GM12878 (cell line): ENCODE measurements at regions not wholly inside any gene's neighbourhood (a gene's known extent, or its start where the extent isn't known, plus 50 kb on each side); places are given as distances from the start of the nearest gene placed in this dataset.

Experiments
- ATAC-seq: fragments of 200-7000 bp; cut with Tn5 transposase; 3 replicates; pipeline ENCODE4 v1.9.1; 2020; ENCODE audit warnings: mild to moderate bottlenecking, moderate library complexity
- BruUV-seq: library from RNA; stranded (reverse); fragments of 400-500 nt; replicated peaks from 2 replicates; lab custom pipeline; 2021; lab: Mats Ljungman, UMichigan
- CTCF ChIA-PET: fragments of 300-600 bp; sonication (Branson Sonifier 250); formaldehyde crosslinking; extraction: SDS; loops from one replicate; lab custom pipeline; 2021; ENCODE audit warnings: inconsistent platforms; lab: Yijun Ruan, JAX
- POLR2A ChIA-PET: fragments of 350-600 bp; formaldehyde crosslinking; extraction: SDS; loops from one replicate; lab custom pipeline; 2021; ENCODE audit warnings: inconsistent platforms; lab: Charles Lee
- RAD21 ChIA-PET: fragments of 300-600 bp; sonication (Branson Sonifier 250); formaldehyde crosslinking; loops from one replicate; lab custom pipeline; 2023; ENCODE audit warnings: antibody characterized with exemption; ENCODE audit not compliant: unreplicated experiment; lab: Charles Lee
- SMC1A ChIA-PET: fragments of 300-600 bp; sonication (Branson Sonifier 250); formaldehyde crosslinking; loops from one replicate; lab custom pipeline; 2023; ENCODE audit not compliant: unreplicated experiment, uncharacterized antibody; lab: Charles Lee
- DNase-seq: peaks from one replicate; pipeline ENCODE4 v3.0.0-alpha.2; 2011; ENCODE audit warnings: low read depth, low spot score
- FAIRE-seq: peaks from 3 replicates; lab custom pipeline; 2011; peaks lifted over from hg19 to GRCh38; lab: Jason Lieb, UNC
- H2AFZ ChIP-seq: 2 replicates; pipeline ENCODE4 v1.6.0; 2011; ENCODE audit warnings: low read depth, low read length, control low read depth; ENCODE audit not compliant: control insufficient read depth
- H3K27ac ChIP-seq: 2 replicates; pipeline ENCODE4 v1.5.1; 2011; ENCODE audit warnings: control low read depth; ENCODE audit not compliant: control insufficient read depth, insufficient read depth
- H3K27me3 ChIP-seq, 2 experiments: replicated peaks in 1 of 2; 2 replicates each; pipeline versions ENCODE4 v1.6.0 to v1.6.1; 2011; ENCODE audit warnings: low read length in 1 of 2; ENCODE audit not compliant: control insufficient read depth in 2 of 2, insufficient read depth in 2 of 2
- H3K36me3 ChIP-seq, 2 experiments: 2 replicates each; pipeline ENCODE4 v1.5.1; 2011; ENCODE audit warnings: low read length in 1 of 2; ENCODE audit not compliant: control insufficient read depth in 2 of 2, insufficient read depth in 2 of 2
- H3K4me1 ChIP-seq: 2 replicates; pipeline ENCODE4 v1.6.1; 2011; ENCODE audit warnings: mild to moderate bottlenecking, low read length, moderate library complexity, mixed read lengths; ENCODE audit not compliant: control insufficient read depth, insufficient read depth
- H3K4me2 ChIP-seq: 2 replicates; pipeline ENCODE4 v1.6.0; 2011; ENCODE audit warnings: control low read depth; ENCODE audit not compliant: control insufficient read depth, insufficient read depth
- H3K4me3 ChIP-seq: fragments of 200-600 bp; sonication (generic); 2 replicates; pipeline ENCODE4 v1.5.1; 2016
- H3K79me2 ChIP-seq: 2 replicates; pipeline ENCODE4 v1.6.0; 2011; ENCODE audit warnings: low read length; ENCODE audit not compliant: control insufficient read depth, insufficient read depth
- H3K9ac ChIP-seq: 2 replicates; pipeline ENCODE4 v1.8.0; 2011; ENCODE audit warnings: low read length, control low read depth, mixed read lengths; ENCODE audit not compliant: control insufficient read depth, insufficient read depth
- H3K9me3 ChIP-seq: replicated peaks from 3 replicates; pipeline ENCODE4 v1.5.1; 2011; ENCODE audit warnings: mild to moderate bottlenecking, low read length; ENCODE audit not compliant: control insufficient read depth, insufficient read depth
- H4K20me1 ChIP-seq: 2 replicates; pipeline ENCODE4 v1.6.0; 2011; ENCODE audit not compliant: control insufficient read depth, insufficient read depth
- CUX1 ChIP-seq: IDR thresholded peaks from 2 replicates; pipeline ENCODE4 v1.6.1; 2012; ENCODE audit warnings: improper control_type of control experiment, low read depth, low read length; ENCODE audit not compliant: insufficient replicate concordance
- GATAD2B ChIP-seq: fragments of 450-650 bp; conservative IDR thresholded peaks from 2 replicates; pipeline ENCODE4 v1.6.1; 2017; ENCODE audit warnings: low read depth, mild to moderate bottlenecking, moderate library complexity
- HCFC1 ChIP-seq: fragments of 150-350 bp; IDR thresholded peaks from 2 replicates; pipeline ENCODE4 v1.6.1; 2014; ENCODE audit warnings: low read length
- IKZF2 ChIP-seq, 2 experiments: fragments of 450-650 bp; IDR thresholded peaks; 2 replicates each; pipeline ENCODE4 v1.6.1; 2017; ENCODE audit warnings: mild to moderate bottlenecking in 2 of 2, moderate library complexity in 2 of 2
- JUNB ChIP-seq: IDR thresholded peaks from 2 replicates; pipeline ENCODE4 v1.6.1; 2016; ENCODE audit warnings: antibody characterized with exemption, mild to moderate bottlenecking
- KAT2A ChIP-seq: conservative IDR thresholded peaks from 2 replicates; pipeline ENCODE4 v1.6.1; 2011; ENCODE audit warnings: low read depth, low read length; ENCODE audit not compliant: control insufficient read depth
- MAX ChIP-seq: IDR thresholded peaks from 2 replicates; pipeline ENCODE4 v1.6.1; 2012; ENCODE audit warnings: low read depth, low read length, improper control_type of control experiment
- NFYB ChIP-seq: IDR thresholded peaks from 2 replicates; pipeline ENCODE4 v1.6.1; 2011; ENCODE audit warnings: low read depth, mild to moderate bottlenecking, low read length, improper control_type of control experiment, moderate library complexity; ENCODE audit not compliant: insufficient read depth
- NKRF ChIP-seq: fragments of 450-650 bp; conservative IDR thresholded peaks from 2 replicates; pipeline ENCODE4 v1.6.1; 2017; ENCODE audit warnings: mild to moderate bottlenecking, moderate library complexity
- PKNOX1 ChIP-seq: fragments of 450-650 bp; IDR thresholded peaks from 2 replicates; pipeline ENCODE4 v1.6.1; 2016; ENCODE audit warnings: mild to moderate bottlenecking
- SKIL ChIP-seq: fragments of 450-650 bp; IDR thresholded peaks from 2 replicates; pipeline ENCODE4 v1.6.1; 2017; ENCODE audit warnings: mild to moderate bottlenecking, low read depth, inconsistent platforms; ENCODE audit not compliant: poor library complexity, severe bottlenecking
- SP1 ChIP-seq: IDR thresholded peaks from one replicate; pipeline ENCODE4 v1.6.1; 2011; ENCODE audit warnings: low read depth, low read length
- SREBF1 ChIP-seq: IDR thresholded peaks from 2 replicates; pipeline ENCODE4 v1.6.1; 2012; ENCODE audit warnings: mild to moderate bottlenecking, low read length
- TCF12 ChIP-seq: IDR thresholded peaks from 2 replicates; pipeline ENCODE4 v1.6.1; 2011; ENCODE audit warnings: low read depth, mild to moderate bottlenecking, low read length
- ZNF207 ChIP-seq: fragments of 450-650 bp; IDR thresholded peaks from 2 replicates; pipeline ENCODE4 v1.6.1; 2014; ENCODE audit warnings: antibody characterized with exemption, mild to moderate bottlenecking, borderline replicate concordance
- ZNF622 ChIP-seq: fragments of 450-650 bp; IDR thresholded peaks from 2 replicates; pipeline ENCODE4 v1.6.1; 2017; ENCODE audit warnings: mild to moderate bottlenecking, inconsistent platforms
- WGBS: methylation state at CpG from one replicate; pipeline ENCODE4 v1.1.6; 2016; ENCODE audit warnings: low lambda C conversion rate; ENCODE audit not compliant: insufficient replicate concordance, insufficient coverage; ENCODE audit errors: missing lambda C conversion rate; 5-methylcytosine and 5-hydroxymethylcytosine counted together
- in situ Hi-C: fragments of 300-500 bp; cut with MboI; formaldehyde crosslinking; loops from 9 replicates; pipeline ENCODE4 v1.14.3; 2018; ENCODE audit warnings: mixed read lengths
- intact Hi-C: fragments of 100-400 bp; cut with micrococcal nuclease; formaldehyde crosslinking; loops from one replicate; pipeline ENCODE4 v1.14.2; 2022; ENCODE audit not compliant: unreplicated experiment

- in situ Hi-C loops (no loop called here), intact Hi-C loops (no loop called here)
- DNase-seq (no peak), ATAC-seq (no peak), FAIRE-seq (no peak)
- Histone ChIP-seq H2AFZ (no peak overlapping the region), H3K9me3 (no peaks in the 10 kb centered on the region), H3K36me3 (no peaks in the 10 kb centered on the region), H3K4me2 (no peak overlapping the region), H3K9ac (no peak overlapping the region), H3K4me3 (no peak overlapping the region), H4K20me1 (no peaks in the 10 kb centered on the region), H3K27me3 (no peaks in the 10 kb centered on the region), H3K4me1 (no peaks in the 10 kb centered on the region), H3K79me2 (no peaks in the 10 kb centered on the region), H3K27ac (no peak overlapping the region)
- RAD21 ChIA-PET = no interaction called here
- 32% methylated on average over 4 of the region's 4 CpGs for WGBS
- POLR2A ChIA-PET = no interaction called here
- CTCF ChIA-PET = no interaction called here
- SMC1A ChIA-PET = no interaction called here
- BruUV-seq = no TSS peak
- no peak for TF ChIP-seq HCFC1
- no peak for TF ChIP-seq GATAD2B
- TF ChIP-seq JUNB = no peak
- no peak for TF ChIP-seq PKNOX1
- no peak for TF ChIP-seq ZNF622
- no peak for TF ChIP-seq SKIL
- no peak for TF ChIP-seq IKZF2 (IDR thresholded peaks at IDR 0.05)
- no peak for TF ChIP-seq CUX1
- TF ChIP-seq MAX = no peak
- TF ChIP-seq NKRF = no peak
- no peak for TF ChIP-seq ZNF207
- TF ChIP-seq KAT2A = no peak
- TF ChIP-seq SP1 = no peak
- no peak for TF ChIP-seq TCF12
- no peak for TF ChIP-seq SREBF1
- TF ChIP-seq NFYB = no peak
Measured at GRCh38 chr14:49250109-49250508, 336.1 kb downstream of the RPS29 start.
